Posterior vena cava (tissue), 2 donors: ENCODE measurements at regions not wholly inside any gene's neighbourhood (a gene's known extent, or its start where the extent isn't known, plus 50 kb on each side); places are given as distances from the start of the nearest gene placed in this dataset.

Source experiments
- DNase-seq: peaks from one replicate; pipeline ENCODE4 v3.0.0-alpha.2; 2020; ENCODE audit warnings: low spot score
- intact Hi-C, 2 donors: fragments of 100-400 bp; cut with DNase I; formaldehyde crosslinking; loops; one replicate each; pipeline versions ENCODE4 v1.14.1 to v1.14.2; 2022 to 2023
- donor health status: DM: yes; HTN: yes; CAD: no.
- donor health status: DM: yes; HTN: yes; CAD: no.

GRCh38 chr1:232890340-232890943, 60.0 kb upstream of the NTPCR start:
- intact Hi-C loops, result no loop called here
- no peak for DNase-seq

- no peak for DNase-seq
- intact Hi-C loops, result no loop called here
These were observed 59.3 kb upstream of the NTPCR start for GRCh38 chr1:232891071-232891470.

GRCh38 chr1:232891656-232892317, 58.6 kb upstream of the NTPCR start:
- intact Hi-C loops, result no loop called here
- no peak for DNase-seq

GRCh38 chr1:232893481-232894313, 56.7 kb upstream of the NTPCR start:
- DNase-seq, result no peak
- intact Hi-C loops, result no loop called here

GRCh38 chr1:232894436-232894835, 56.0 kb upstream of the NTPCR start:
- DNase-seq, result no peak
- intact Hi-C loops, result no loop called here

- no peak for DNase-seq
These were observed 52.4 kb upstream of the NTPCR start for GRCh38 chr1:232897949-232898465.

GRCh38 chr1:232899268-232899667, 51.1 kb upstream of the NTPCR start:
- no peak for DNase-seq
- intact Hi-C loops, result loop anchor here in 1 of 2 donors (5.0 kb wide), 1 partner anchor 1008 kb away; no protein-coding TSS in a partner anchor

More at GRCh38 chr1:232897949-232898465, 52.4 kb upstream of the NTPCR start:
- intact Hi-C loops, result loop anchor here in 1 of 2 donors (5.0 kb wide), 1 partner anchor 1009 kb away; no protein-coding TSS in a partner anchor

GRCh38 chr1:232899839-232900238, 50.6 kb upstream of the NTPCR start:
- DNase-seq, result no peak
- intact Hi-C loops, result loop anchor here in 1 of 2 donors (5.0 kb wide), 2 partner anchors 423 to 1007 kb away; no protein-coding TSS in a partner anchor
